Gastroesophageal sphincter (tissue), 4 donors: ENCODE measurements at regions not wholly inside any gene's neighbourhood (a gene's known extent, or its start where the extent isn't known, plus 50 kb on each side); places are given as distances from the start of the nearest gene placed in this dataset.

Experiments used
- ATAC-seq: fragments of 150-250 bp; one replicate; pipeline ENCODE4 v1.9.1; 2016; ENCODE audit warnings: mild to moderate bottlenecking, moderate library complexity
- H3K27ac ChIP-seq, 4 donors: fragments of 200-600 bp; sonication (generic) in 3 of 4; 1 replicate in 3 of 4; 2 replicates in 1 of 4; pipeline ENCODE4 v1.5.1; 2016 to 2019
- H3K27me3 ChIP-seq: fragments of 200-600 bp; sonication (generic); one replicate; pipeline ENCODE4 v1.5.1; 2019
- H3K36me3 ChIP-seq, 2 donors: fragments of 200-600 bp; sonication (generic); one replicate each; pipeline ENCODE4 v1.5.1; 2019; ENCODE audit warnings: control low read depth in 1 of 2
- H3K4me1 ChIP-seq, 3 donors: fragments of 200-600 bp; sonication (generic); 1 replicate in 2 of 3; 2 replicates in 1 of 3; pipeline ENCODE4 v1.5.1; 2016 to 2019; ENCODE audit warnings: control low read depth in 2 of 3
- H3K4me3 ChIP-seq, 2 donors: fragments of 200-600 bp; sonication (generic); one replicate each; pipeline ENCODE4 v1.5.1; 2019; ENCODE audit warnings: mild to moderate bottlenecking in 1 of 2, moderate library complexity in 1 of 2
- H3K9me3 ChIP-seq, 3 donors: fragments of 200-600 bp; sonication (generic); one replicate each; pipeline ENCODE4 v1.5.1; 2017 to 2019; ENCODE audit warnings: control low read depth in 2 of 3
- EP300 ChIP-seq: sonication (generic); formaldehyde crosslinking; IDR thresholded peaks from one replicate; pipeline ENCODE4 v1.6.1; 2017; ENCODE audit warnings: antibody characterized with exemption, mild to moderate bottlenecking
- POLR2A ChIP-seq, 2 donors: fragments of 450-650 bp; IDR thresholded peaks; one replicate each; pipeline ENCODE4 v1.6.1; 2017; ENCODE audit warnings: antibody characterized with exemption in 2 of 2, mild to moderate bottlenecking in 2 of 2, moderate library complexity in 1 of 2
- POLR2AphosphoS5 ChIP-seq: sonication (generic); formaldehyde crosslinking; IDR thresholded peaks from one replicate; pipeline ENCODE4 v1.6.1; 2017; ENCODE audit warnings: antibody characterized with exemption
- WGBS, 2 donors: methylation state at CpG; one replicate each; pipeline ENCODE4 v1.1.5; 2018; ENCODE audit warnings: low coverage in 1 of 2; 5-methylcytosine and 5-hydroxymethylcytosine counted together
- TF ChIP-seq, protein P1 (sequence below), 4 experiments: fragments of 200-600 bp in 2 of 4; fragments of 450-650 bp in 2 of 4; sonication (generic) in 1 of 4; IDR thresholded peaks; one replicate each; pipeline ENCODE4 v1.5.1; 2017 to 2019; ENCODE audit warnings: antibody characterized with exemption in 4 of 4, mild to moderate bottlenecking in 2 of 4, moderate library complexity in 2 of 4

DNA sequence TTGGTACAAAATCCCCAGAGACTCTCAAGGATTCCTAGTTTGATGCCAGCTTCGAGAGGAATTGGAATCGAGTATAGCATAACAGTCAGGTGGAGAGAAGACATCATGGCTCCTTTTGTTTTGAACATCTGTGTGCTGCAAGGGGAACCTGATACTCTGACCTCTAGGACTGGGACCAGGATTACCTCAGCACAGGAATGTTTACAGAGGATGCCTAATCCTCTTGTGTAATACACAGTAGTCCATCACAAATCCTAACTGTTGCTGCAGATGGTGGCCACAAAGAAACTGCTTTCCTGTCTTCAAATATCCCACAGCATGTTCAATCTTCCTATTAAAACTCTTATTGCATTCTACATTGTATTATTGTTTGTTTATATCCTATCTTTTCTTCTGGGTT is 111.8 kb upstream of the PRMT6 start:
- WGBS, 2 donors, result 47 to 58% methylated on average over 2 of the region's 2 CpGs

DNA sequence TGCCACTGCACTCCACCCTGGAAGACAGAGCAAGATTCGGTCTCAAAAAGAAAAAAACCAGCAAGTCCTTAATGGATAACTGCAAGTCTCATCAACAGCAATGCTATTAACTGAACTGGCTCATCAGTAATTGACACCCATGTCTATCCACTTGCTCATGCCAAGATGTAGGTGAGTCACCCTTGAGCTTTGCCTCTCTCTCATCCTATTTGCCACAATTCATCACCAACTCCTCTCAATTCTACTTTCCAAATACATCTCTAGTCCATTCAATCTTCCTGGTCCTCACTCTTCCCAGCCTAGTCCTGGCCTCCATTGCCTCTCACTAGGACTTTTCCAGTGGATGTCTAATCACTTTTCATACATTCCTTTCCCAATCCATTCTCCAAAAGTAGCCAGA is 103.7 kb upstream of the PRMT6 start:
- TF ChIP-seq, protein P1, sequence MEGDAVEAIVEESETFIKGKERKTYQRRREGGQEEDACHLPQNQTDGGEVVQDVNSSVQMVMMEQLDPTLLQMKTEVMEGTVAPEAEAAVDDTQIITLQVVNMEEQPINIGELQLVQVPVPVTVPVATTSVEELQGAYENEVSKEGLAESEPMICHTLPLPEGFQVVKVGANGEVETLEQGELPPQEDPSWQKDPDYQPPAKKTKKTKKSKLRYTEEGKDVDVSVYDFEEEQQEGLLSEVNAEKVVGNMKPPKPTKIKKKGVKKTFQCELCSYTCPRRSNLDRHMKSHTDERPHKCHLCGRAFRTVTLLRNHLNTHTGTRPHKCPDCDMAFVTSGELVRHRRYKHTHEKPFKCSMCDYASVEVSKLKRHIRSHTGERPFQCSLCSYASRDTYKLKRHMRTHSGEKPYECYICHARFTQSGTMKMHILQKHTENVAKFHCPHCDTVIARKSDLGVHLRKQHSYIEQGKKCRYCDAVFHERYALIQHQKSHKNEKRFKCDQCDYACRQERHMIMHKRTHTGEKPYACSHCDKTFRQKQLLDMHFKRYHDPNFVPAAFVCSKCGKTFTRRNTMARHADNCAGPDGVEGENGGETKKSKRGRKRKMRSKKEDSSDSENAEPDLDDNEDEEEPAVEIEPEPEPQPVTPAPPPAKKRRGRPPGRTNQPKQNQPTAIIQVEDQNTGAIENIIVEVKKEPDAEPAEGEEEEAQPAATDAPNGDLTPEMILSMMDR (IDR thresholded peaks at IDR 0.05), result no peak
- TF ChIP-seq POLR2AphosphoS5, result no peak
- no peak for TF ChIP-seq POLR2A (IDR thresholded peaks at IDR 0.05)
- TF ChIP-seq EP300, result no peak
- ATAC-seq, result no peak
- WGBS, 2 donors, result 71% methylated on average over 1 of the region's 1 CpG; no CpG with 5 or more reads in 1 of the 2 donors
- Histone ChIP-seq H3K4me1 (no peaks in the 10 kb centered on the region), H3K27me3 (no peaks in the 10 kb centered on the region), H3K4me3 (no peak overlapping the region), H3K9me3 (no peaks in the 10 kb centered on the region), H3K36me3 (no peaks in the 10 kb centered on the region), H3K27ac (no peak overlapping the region)

More for the DNA sequence above, 111.8 kb upstream of the PRMT6 start:
- H3K27me3 ChIP-seq, result no peaks in the 10 kb centered on the region
- no peak overlapping the region for H3K4me3 ChIP-seq
- H3K9me3 ChIP-seq, result no peaks in the 10 kb centered on the region
- H3K27ac ChIP-seq, result no peak overlapping the region
- ATAC-seq, result no peak
- no peaks in the 10 kb centered on the region for H3K4me1 ChIP-seq
- no peak for TF ChIP-seq POLR2A (IDR thresholded peaks at IDR 0.05)
- TF ChIP-seq POLR2AphosphoS5, result no peak
- TF ChIP-seq EP300, result no peak
- TF ChIP-seq, protein P1 (IDR thresholded peaks at IDR 0.05), result no peak
- H3K36me3 ChIP-seq, result no peaks in the 10 kb centered on the region

DNA sequence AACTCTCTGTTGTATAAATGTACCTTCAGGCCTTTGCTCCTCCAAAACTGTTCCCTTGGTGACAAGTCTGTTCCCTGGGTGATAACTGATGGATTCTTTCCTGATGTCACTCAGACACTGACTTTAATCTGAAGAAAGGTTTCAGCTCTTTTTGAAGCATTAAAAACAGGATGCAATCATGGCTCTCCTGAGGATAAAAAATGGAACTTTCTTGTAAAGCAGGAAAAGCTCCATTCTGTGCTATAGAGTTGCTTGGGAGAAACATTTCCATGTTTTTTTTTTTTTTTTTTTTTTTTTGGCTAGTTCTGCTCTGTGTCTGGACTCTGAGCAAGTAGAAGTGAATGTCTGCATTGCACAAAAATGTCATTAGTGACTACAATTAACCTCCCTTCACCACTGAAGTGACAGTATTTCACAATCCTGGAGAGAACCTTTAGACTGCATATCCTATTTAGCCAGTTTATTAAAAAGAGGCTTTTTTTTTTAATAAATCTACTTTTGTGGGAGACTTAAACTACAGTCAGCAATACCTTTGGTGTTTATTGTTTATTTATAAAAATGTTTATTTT is 101.7 kb upstream of the PRMT6 start:
- Histone ChIP-seq H3K27ac (no peak overlapping the region), H3K27me3 (no peaks in the 10 kb centered on the region), H3K4me3 (no peak overlapping the region), H3K4me1 (no peaks in the 10 kb centered on the region), H3K36me3 (no peaks in the 10 kb centered on the region), H3K9me3 (no peaks in the 10 kb centered on the region)
- TF ChIP-seq, protein P1 (IDR thresholded peaks at IDR 0.05), result no peak
- TF ChIP-seq EP300 (no peak), POLR2AphosphoS5 (no peak), POLR2A (IDR thresholded peaks at IDR 0.05) (no peak)
- ATAC-seq, result no peak

DNA sequence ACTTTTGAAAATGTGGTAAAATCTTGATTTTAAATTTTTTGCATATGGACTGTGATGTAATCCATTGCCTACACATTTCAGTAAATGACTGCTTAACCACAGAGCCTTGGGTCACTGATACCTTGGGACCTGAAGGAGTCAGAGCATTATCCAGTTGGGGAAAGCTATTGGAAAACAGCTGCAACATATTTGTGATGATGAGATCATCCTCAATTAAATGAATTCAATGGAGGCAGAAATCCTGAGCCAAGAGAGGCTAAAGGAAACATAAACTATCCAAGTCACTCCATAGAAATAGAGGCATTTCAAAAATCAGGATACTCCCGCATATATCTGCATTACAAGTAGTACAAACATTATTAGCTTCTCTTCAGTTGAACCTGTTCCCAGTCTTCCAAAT is 99.8 kb upstream of the PRMT6 start:
- Histone ChIP-seq H3K9me3 (no peaks in the 10 kb centered on the region), H3K4me1 (no peaks in the 10 kb centered on the region), H3K27me3 (no peaks in the 10 kb centered on the region), H3K4me3 (no peak overlapping the region), H3K36me3 (no peaks in the 10 kb centered on the region), H3K27ac (no peak overlapping the region)
- no peak for TF ChIP-seq EP300
- TF ChIP-seq, protein P1 (IDR thresholded peaks at IDR 0.05), result no peak
- no peak for TF ChIP-seq POLR2A (IDR thresholded peaks at IDR 0.05)
- no peak for TF ChIP-seq POLR2AphosphoS5
- 50 to 70% methylated on average over 1 of the region's 1 CpG for whole genome bisulfite sequencing, 2 donors
- no peak for ATAC-seq

DNA sequence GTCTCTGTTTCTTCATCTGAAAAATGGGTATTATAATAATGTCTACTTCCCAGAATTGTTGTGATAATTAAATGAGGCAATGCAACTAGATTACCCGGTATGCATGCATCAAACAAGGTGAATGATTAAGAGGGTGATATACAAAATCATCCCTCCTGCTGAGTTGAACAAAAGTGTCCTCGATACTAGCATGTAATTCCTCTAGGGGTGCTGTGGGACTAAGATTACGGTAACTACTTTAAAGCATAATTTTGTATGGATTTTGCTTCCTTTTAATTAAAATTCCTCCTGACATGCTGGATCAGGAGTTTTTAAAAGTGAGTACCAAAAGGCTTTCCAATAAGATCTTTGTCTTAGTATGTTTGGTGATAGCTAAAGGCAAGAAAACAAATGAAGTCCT is 98.7 kb upstream of the PRMT6 start:
- Histone ChIP-seq H3K36me3 (no peaks in the 10 kb centered on the region), H3K9me3 (no peaks in the 10 kb centered on the region), H3K27me3 (no peaks in the 10 kb centered on the region), H3K27ac (no peak overlapping the region), H3K4me1 (no peaks in the 10 kb centered on the region), H3K4me3 (no peak overlapping the region)
- ATAC-seq, result no peak
- no peak for TF ChIP-seq EP300
- no peak for TF ChIP-seq POLR2AphosphoS5
- 77 to 95% methylated on average over 3 of the region's 3 CpGs for WGBS, 2 donors
